HL-60 (cell line): ENCODE measurements at regions not wholly inside any gene's neighbourhood (a gene's known extent, or its start where the extent isn't known, plus 50 kb on each side); places are given as distances from the start of the nearest gene placed in this dataset.

ENCODE experiments used
- CTCF ChIP-seq: IDR thresholded peaks from one replicate; pipeline ENCODE4 v1.5.1; 2011; ENCODE audit warnings: low read length, control low read depth, inconsistent platforms; ENCODE audit not compliant: insufficient read depth
- SPI1 ChIP-seq: IDR thresholded peaks from 2 replicates; pipeline ENCODE4 v1.6.1; 2012; ENCODE audit warnings: low read depth, mild to moderate bottlenecking, borderline replicate concordance

GRCh38 chr6:169912266-169913095 lies 161.1 kb downstream of the ERMARD start:
- TF ChIP-seq CTCF = no peak
- no peak for TF ChIP-seq SPI1
